Upper lobe of left lung (tissue), 6 donors: ENCODE measurements at regions not wholly inside any gene's neighbourhood (a gene's known extent, or its start where the extent isn't known, plus 50 kb on each side); places are given as distances from the start of the nearest gene placed in this dataset.

Experiments
- ATAC-seq, 2 donors: fragments of 200-7000 bp; cut with Tn5 transposase; one replicate each; pipeline ENCODE4 v1.9.1; 2022; ENCODE audit warnings: mild to moderate bottlenecking in 2 of 2, moderate library complexity in 2 of 2; ENCODE audit not compliant: low FRiP score in 2 of 2
- DNase-seq, 2 donors: peaks; one replicate each; pipeline ENCODE4 v3.0.0-alpha.2; 2019 to 2020
- H3K27ac ChIP-seq, 4 donors: fragments of 200-600 bp; sonication (generic); one replicate each; pipeline ENCODE4 v1.5.1; 2016 to 2019
- H3K27me3 ChIP-seq, 4 donors: fragments of 200-600 bp; sonication (generic); one replicate each; pipeline ENCODE4 v1.5.1; 2017 to 2019
- H3K36me3 ChIP-seq, 4 donors: fragments of 200-600 bp; sonication (generic); one replicate each; pipeline ENCODE4 v1.5.1; 2016 to 2019
- H3K4me1 ChIP-seq, 4 donors: fragments of 200-600 bp; sonication (generic); one replicate each; pipeline ENCODE4 v1.5.1; 2018 to 2019
- H3K4me3 ChIP-seq, 4 donors: fragments of 200-600 bp; sonication (generic); one replicate each; pipeline ENCODE4 v1.5.1; 2017 to 2019; ENCODE audit warnings: mild to moderate bottlenecking in 2 of 4, moderate library complexity in 1 of 4
- H3K9me3 ChIP-seq, 4 donors: fragments of 200-600 bp; sonication (generic); one replicate each; pipeline ENCODE4 v1.5.1; 2018 to 2019
- CTCF ChIP-seq, 6 experiments: fragments of 450-650 bp in 4 of 6; fragments of 200-600 bp in 2 of 6; sonication (generic) in 2 of 6; IDR thresholded peaks; one replicate each; pipeline ENCODE4 v1.5.1; 2016 to 2019; ENCODE audit warnings: antibody characterized with exemption in 6 of 6
- EP300 ChIP-seq, 4 donors: sonication (generic); formaldehyde crosslinking; IDR thresholded peaks; one replicate each; pipeline ENCODE4 v1.5.1; 2017; ENCODE audit warnings: antibody characterized with exemption in 4 of 4, control low read depth in 2 of 4
- POLR2A ChIP-seq, 4 donors: fragments of 450-650 bp; IDR thresholded peaks; one replicate each; pipeline ENCODE4 v1.5.1; 2016 to 2017; ENCODE audit warnings: antibody characterized with exemption in 4 of 4, mild to moderate bottlenecking in 2 of 4
- POLR2AphosphoS5 ChIP-seq, 2 donors: sonication (generic); formaldehyde crosslinking; IDR thresholded peaks; one replicate each; pipeline ENCODE4 v1.5.1; 2017; ENCODE audit warnings: antibody characterized with exemption in 2 of 2
- WGBS, 2 donors: methylation state at CpG; one replicate each; pipeline ENCODE4 v1.1.5; 2017 to 2018; 5-methylcytosine and 5-hydroxymethylcytosine counted together
- donor health status: DM: no; HTN: no; CAD: no; lungs with moderate emphysema.
- donor health status: DM: no; HTN: yes; CAD: no; lungs with severe emphysema.

GRCh38 chr12:45504316-45505010, 225.0 kb upstream of the ARID2 start:
- DNase-seq (no peak), ATAC-seq (no peak)
- no peaks in the 10 kb centered on the region for H3K36me3 ChIP-seq
- H3K27me3 ChIP-seq = no peaks in the 10 kb centered on the region
- WGBS, 2 donors = 77 to 81% methylated on average over 6 of the region's 6 CpGs
- no peak overlapping the region for H3K27ac ChIP-seq
- H3K4me3 ChIP-seq = no peak overlapping the region
- H3K9me3 ChIP-seq = no peaks in the 10 kb centered on the region
- no peaks in the 10 kb centered on the region for H3K4me1 ChIP-seq
- no peak for TF ChIP-seq POLR2A (IDR thresholded peaks at IDR 0.05)
- no peak for TF ChIP-seq POLR2AphosphoS5 (IDR thresholded peaks at IDR 0.05)
- TF ChIP-seq CTCF (IDR thresholded peaks at IDR 0.05) = no peak
- TF ChIP-seq EP300 (IDR thresholded peaks at IDR 0.05) = no peak

DNA sequence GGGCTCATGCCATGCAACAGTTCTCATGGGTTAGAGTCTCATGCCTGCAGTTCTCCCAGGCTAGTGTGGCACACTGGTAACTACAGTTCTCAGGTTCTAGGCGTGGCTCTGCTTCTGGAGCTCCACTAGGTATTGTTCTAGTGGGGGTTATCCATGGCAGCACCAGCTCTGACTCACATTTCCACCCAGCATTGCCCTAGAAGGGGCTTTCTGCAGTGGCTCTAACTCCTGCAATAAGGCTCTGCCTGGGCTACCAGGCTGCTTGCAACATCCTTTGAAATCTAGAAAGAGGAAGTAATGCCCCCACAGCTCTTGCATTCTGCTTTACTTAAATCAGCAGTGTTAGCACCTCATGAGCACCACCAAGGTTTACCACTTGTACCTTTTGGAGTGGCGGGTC, 220.3 kb upstream of the ARID2 start:
- Histone ChIP-seq H3K9me3 (no peaks in the 10 kb centered on the region), H3K27ac (no peak overlapping the region), H3K36me3 (no peaks in the 10 kb centered on the region), H3K4me1 (no peaks in the 10 kb centered on the region), H3K27me3 (no peaks in the 10 kb centered on the region), H3K4me3 (no peak overlapping the region)
- peak in 1 of 2 donors; percentile 24 for DNase-seq
- 43% methylated on average over 2 of the region's 2 CpGs; no CpG with 5 or more reads in 1 of the 2 donors for WGBS, 2 donors
- TF ChIP-seq POLR2AphosphoS5 (IDR thresholded peaks at IDR 0.05) (no peak), EP300 (IDR thresholded peaks at IDR 0.05) (no peak), CTCF (IDR thresholded peaks at IDR 0.05) (no peak), POLR2A (IDR thresholded peaks at IDR 0.05) (no peak)
- no peak for ATAC-seq

GRCh38 chr12:45509621-45510020, 219.9 kb upstream of the ARID2 start:
- DNase-seq (no peak), ATAC-seq (no peak)
- Histone ChIP-seq H3K27ac (no peak overlapping the region), H3K27me3 (no peaks in the 10 kb centered on the region), H3K9me3 (no peaks in the 10 kb centered on the region), H3K4me1 (no peaks in the 10 kb centered on the region), H3K36me3 (no peaks in the 10 kb centered on the region), H3K4me3 (no peak overlapping the region)
- 80 to 94% methylated on average over 1 of the region's 1 CpG for WGBS, 2 donors
- TF ChIP-seq EP300 (IDR thresholded peaks at IDR 0.05) = no peak
- TF ChIP-seq POLR2A (IDR thresholded peaks at IDR 0.05) = no peak
- no peak for TF ChIP-seq POLR2AphosphoS5 (IDR thresholded peaks at IDR 0.05)
- no peak for TF ChIP-seq CTCF (IDR thresholded peaks at IDR 0.05)

GRCh38 chr12:45517381-45517780, 212.1 kb upstream of the ARID2 start:
- 76 to 85% methylated on average over 3 of the region's 3 CpGs for WGBS, 2 donors
- no peak for ATAC-seq
- H3K9me3 ChIP-seq = no peaks in the 10 kb centered on the region
- DNase-seq = no peak
- no peak overlapping the region for H3K27ac ChIP-seq
- no peak for TF ChIP-seq POLR2A (IDR thresholded peaks at IDR 0.05)
- TF ChIP-seq EP300 (IDR thresholded peaks at IDR 0.05) = no peak
- no peak for TF ChIP-seq POLR2AphosphoS5 (IDR thresholded peaks at IDR 0.05)
- no peak for TF ChIP-seq CTCF (IDR thresholded peaks at IDR 0.05)
- H3K27me3 ChIP-seq = no peaks in the 10 kb centered on the region
- H3K4me3 ChIP-seq = no peak overlapping the region
- no peaks in the 10 kb centered on the region for H3K4me1 ChIP-seq
- H3K36me3 ChIP-seq = no peaks in the 10 kb centered on the region
